ENCODE measurements at regions not wholly inside any gene's neighbourhood (a gene's known extent, or its start where the extent isn't known, plus 50 kb on each side); places are given as distances from the start of the nearest gene placed in this dataset.

- TF ChIP-seq CTCF (conservative IDR thresholded peaks at IDR 0.05 in 1 of 2, IDR thresholded peaks at IDR 0.05 in 1 of 2; ENCODE audit: extremely low read depth in 1 of 2, insufficient read depth in 1 of 2, low read depth in 1 of 2, low read length in 2 of 2) (no peak), EZH2 (IDR thresholded peaks at IDR 0.05; ENCODE audit: borderline replicate concordance, low read length) (no peak)
These were observed 92.6 kb downstream of the RAP2A start for GRCh38 chr13:97526556-97526955.
